LHCN-M2 (cell line): ENCODE measurements at regions not wholly inside any gene's neighbourhood (a gene's known extent, or its start where the extent isn't known, plus 50 kb on each side); places are given as distances from the start of the nearest gene placed in this dataset.
A peak's percentile ranks its signal among the peaks of the same experiment; 100 is the strongest.

Experiments used
- DNase-seq: peaks from one replicate; pipeline ENCODE4 v3.0.0-alpha.2; 2012; ENCODE audit warnings: low read depth

DNA sequence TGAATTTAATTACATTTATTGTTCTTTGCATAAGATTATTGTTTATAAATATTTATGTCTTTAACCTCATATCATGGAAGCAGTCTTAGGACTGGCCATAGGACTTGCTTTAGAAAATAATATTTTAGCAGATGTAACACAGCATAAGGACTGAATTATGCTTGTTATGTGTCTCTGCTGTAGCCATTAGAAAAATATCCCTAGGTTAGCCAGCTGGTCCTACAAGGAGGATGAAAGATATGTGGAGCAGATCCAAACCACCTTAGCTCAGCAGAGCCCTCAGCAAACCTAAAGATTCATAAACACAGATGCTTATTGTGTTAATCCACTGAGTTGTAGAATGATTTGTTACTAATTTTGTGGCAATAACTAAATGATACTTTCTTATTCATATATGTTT, 166.0 kb upstream of the COL1A2 start:
- DNase-seq, result no peak

DNA sequence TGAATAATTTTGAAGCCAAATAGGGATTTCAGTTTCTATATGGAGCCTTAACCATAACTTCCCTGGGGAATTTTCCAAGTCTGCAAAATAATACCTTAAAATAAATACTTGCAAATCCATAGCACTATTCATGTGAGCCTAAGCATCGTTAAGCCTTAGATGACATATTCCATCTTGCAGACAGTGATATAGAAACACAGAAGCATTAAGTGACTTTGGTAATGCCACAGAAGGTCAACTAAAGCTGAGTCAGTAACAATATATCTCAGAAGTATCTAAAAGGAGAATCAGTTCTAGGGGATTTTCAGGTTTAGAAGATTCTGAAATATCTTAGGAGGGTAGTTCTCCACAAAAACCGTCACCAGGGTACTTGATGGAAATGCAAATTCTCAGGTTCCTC, 163.4 kb upstream of the COL1A2 start:
- no peak for DNase-seq

GRCh38 chr7:94236960-94237359, 157.7 kb upstream of the COL1A2 start:
- DNase-seq, result no peak

- no peak for DNase-seq
Measured at GRCh38 chr7:94237417-94237816, 157.3 kb upstream of the COL1A2 start.

DNA sequence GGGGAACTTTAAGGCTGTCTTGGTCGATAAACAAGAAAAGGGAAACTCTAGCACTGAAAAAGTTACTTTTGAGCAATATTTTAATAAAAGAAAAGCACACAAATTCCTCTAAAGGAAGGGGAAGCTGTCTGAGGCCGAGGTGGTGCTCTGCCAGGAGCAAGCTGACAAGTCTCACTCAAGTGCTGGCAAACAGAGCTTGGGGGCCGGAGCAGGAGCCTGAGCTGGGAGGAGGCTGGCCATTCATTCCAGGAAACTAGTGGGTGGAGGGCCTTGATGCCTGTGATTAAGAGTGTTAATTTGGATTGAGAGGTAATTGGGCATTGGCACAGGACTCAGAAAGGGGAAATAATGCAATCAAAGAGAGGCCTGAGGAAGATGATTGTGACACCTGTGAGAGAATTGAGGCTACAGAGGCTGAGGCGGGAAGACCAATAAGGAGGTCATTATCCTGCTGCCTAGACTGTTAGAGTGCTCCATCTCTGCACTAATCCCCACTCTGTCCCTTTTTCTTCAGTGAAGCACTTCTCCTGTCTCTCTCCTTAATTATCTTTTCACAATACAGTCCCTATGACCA, 154.9 kb upstream of the COL1A2 start:
- no peak for DNase-seq

- DNase-seq, result peak; percentile 46
Measured at GRCh38 chr7:94240902-94241301, 153.8 kb upstream of the COL1A2 start.

GRCh38 chr7:94241402-94241925, 153.2 kb upstream of the COL1A2 start:
- no peak for DNase-seq

DNA sequence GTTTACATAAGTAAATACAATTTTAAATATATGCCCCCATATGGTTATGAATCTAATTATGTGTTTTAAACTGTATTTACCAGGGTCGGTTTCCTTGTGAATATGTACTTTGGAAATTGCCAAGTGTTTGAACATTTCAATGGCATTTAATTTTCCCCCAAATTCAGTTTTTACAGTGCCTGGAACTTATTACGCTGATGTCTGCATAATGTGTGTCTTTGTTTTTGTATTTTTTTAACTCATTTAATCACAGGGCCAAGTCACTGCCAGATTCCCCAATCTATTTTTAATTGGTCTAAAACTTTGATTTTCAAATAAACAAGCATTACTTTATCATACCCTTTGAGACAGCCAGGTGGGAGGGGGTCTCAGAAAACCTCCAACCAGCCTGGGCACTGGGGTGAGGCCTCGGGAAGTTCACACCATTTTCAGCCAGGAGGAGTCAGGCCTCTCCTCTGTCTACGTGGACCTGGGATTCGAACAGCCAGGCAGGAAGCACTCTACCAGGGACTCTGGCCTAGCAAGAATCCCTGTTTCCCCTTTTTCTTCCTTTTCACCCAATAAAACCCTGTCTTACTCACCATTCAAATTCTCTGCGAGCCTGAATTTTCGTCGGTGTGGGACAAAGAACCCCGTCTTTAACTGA, 151.5 kb upstream of the COL1A2 start:
- DNase-seq, result no peak

GRCh38 chr7:94244760-94245159, 149.9 kb upstream of the COL1A2 start:
- DNase-seq, result peak; percentile 48

DNA sequence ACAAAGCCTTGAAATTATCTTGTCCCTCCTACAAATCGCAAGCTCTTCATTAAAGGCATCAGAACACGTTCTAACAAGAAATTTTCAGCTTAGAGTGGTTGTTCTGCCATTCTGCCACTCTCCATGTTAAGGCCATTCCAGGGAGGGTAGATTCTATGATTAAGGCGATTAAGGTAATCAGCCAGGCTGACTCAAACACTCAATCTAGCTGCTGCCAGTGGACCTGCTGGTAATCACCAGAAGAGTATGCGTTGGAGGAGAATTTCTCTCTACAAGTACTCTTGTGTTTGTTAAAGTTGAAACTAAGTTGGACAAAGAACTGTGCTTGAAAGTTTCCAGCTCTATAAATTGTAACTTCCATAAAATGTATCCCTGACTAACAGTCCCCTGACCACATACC, 149.2 kb upstream of the COL1A2 start:
- no peak for DNase-seq

DNA sequence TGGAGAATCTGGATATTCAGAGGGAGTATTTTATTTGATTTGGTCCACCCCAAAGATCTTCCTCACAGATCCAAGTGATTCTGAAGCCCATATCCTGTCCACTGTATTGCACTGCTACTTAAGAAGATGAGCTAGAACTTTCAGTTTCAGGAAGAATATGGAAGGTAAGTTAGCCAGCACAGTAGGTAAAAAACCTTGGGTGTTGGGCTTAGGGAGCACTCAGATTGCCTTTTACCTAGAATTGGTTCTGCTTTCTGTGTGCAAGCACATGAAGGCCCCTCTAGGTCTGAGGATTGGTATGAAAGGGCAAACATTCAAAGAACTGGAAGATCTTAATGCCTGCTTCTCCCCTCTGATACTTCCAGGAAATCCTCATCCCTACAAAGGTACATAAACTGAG, 146.7 kb upstream of the COL1A2 start:
- no peak for DNase-seq

- DNase-seq, result no peak
Measured at GRCh38 chr7:94249631-94250030, 145.1 kb upstream of the COL1A2 start.

DNA sequence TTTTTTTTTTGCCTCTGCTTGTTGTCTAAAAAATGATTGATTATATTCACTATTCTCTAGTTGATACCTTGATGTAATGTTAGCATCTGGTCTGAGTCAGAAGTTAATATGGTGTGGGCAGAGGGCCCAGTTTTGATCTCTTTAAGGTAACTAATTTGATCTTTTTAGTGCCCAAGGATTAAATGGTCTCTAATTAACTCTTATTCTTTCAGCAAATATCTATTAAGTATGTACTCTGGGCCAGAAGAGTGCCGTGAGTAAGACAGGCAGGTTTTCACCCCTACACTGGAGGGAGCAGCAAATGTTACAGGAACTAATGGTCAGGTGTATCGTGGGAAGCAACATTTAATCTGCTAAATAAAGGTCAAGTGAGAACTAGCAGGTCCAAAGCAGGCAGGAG, 144.6 kb upstream of the COL1A2 start:
- no peak for DNase-seq

DNA sequence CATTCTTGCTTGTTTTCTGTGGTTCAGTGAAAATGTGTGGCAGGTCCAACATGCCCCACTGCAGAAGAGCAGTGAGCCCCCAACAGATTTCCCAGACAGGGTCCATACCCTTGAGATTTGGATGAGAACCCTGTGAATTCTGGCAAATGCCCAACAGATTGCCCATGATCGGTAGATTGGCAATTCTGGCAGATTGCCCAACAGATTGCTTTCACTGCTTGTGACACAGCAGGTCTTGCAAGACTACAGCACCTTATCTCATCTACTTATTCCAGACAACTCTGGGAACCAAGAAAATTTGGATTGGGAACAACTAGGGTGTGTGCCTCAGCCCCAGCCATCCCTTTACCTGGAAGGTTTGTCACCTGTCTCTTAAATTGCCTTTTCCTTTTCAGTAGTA, 143.7 kb upstream of the COL1A2 start:
- DNase-seq, result no peak

DNA sequence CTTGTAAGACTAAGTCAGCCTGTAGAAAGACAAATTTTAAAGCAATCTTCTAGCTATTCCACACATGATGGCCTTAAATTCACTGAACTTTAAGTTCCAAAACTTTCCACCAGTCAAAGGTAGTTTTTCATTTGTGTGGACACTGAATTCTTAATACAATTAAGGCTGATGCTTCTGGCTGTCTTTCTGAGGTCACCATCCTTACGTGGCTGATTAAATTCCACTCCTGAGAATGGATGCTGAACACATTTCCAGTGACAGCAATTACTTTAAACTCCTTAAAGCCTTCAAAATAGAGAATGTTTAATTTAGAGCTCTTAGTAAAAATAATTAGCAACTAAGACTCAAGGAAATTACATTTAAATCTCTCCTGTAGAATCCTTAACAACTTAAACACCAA, 142.6 kb upstream of the COL1A2 start:
- DNase-seq, result no peak

GRCh38 chr7:94252971-94253370, 141.7 kb upstream of the COL1A2 start:
- peak; percentile 78 for DNase-seq

DNA sequence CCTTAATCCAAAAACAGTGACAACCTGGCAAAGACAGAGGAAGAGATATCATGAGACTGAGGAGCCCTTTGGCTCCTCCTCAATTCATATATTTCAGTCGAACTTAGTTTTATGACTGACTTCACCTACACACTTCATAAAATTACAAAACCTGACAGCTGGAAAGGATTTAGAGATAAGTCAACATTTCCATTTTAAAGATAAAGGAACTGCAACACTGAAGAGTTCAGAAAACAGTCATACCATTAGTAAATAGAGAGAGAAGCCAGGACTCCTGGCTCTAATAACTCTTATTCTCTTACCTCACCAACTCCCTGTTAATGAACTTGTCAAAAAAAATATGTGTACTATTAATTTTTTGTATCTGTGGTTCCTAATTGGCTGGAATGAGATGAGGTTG, 141.0 kb upstream of the COL1A2 start:
- no peak for DNase-seq

DNA sequence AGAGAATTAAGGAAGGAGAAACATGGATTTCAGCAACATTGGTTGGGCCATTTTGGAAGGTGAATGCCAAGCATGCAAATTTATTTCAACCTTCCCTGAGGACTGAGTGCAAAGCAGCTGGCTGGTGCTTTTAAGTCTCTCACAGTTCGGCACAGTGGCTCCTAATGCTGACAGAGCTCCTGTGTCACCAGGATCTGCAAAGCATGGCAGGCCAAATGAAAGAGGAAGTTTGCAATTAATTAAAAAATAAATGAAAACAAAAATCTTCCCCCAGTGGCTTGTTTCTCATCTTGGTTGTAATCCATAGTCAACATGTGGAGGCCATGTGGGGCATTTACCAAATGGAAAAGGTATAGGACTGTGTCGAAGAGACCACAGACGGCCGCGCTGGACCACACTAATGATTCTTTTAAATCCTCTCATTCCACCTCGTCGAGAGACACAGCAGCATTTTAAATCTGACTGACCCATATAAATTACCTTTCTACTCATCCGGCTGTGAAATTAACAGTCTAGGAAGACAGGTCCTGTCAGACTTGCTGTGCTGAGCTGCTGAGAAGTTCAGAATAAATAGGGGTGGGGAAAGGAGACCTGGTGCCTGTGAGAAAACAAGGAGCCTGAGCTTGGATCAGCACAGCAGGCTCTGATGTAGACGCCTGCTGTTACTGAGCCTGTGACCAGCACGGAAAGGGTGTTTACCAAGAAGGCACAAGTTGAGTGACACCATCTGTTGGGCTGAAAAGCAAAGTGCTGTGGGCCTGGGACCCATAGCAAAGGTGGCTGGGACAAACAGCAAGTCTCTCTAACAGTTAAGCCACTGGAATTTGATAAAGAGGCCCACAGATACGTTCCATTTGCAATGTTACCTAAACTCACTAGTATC, 136.0 kb upstream of the COL1A2 start:
- no peak for DNase-seq

DNA sequence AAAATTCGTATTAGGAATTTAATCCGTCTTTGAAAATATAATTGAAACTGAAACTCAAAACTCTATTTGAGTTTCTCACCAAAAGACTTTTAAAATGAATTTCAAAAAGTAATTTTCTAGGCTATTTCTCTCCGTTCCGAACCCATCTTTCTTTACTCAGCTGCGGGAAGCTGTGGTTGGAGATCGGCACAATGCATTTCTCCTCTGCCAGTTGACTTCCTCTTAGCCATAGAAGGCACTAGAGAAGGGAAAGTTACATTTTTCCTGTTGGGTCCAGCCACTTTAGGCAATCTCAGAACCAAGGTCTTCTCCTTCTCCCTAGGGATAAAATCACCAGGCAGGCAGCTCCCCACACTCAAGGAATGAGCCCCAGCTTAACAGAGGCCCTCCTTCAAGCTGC, 133.6 kb upstream of the COL1A2 start:
- DNase-seq, result no peak

GRCh38 chr7:94264756-94265155, 129.9 kb upstream of the COL1A2 start:
- DNase-seq, result no peak

GRCh38 chr7:94265456-94265855, 129.2 kb upstream of the COL1A2 start:
- DNase-seq, result no peak

DNA sequence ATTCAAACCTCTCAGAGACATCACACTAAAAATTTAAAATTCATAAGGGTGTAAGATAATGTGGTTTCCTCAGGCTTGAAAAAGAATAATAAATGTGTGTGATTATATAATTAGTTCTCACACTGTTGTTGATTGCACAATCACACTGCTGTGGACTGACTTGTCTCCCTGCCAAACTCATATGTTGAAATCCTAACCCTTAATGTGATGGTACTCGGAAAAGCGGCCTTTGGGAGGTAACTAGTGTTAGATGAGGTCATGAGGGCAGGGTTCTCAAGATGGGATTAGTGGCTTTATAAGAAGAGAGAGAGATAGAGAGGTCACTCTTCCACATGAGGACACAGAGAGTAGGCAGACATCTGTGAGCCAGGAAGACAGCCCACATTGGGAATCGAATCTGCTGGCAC, 128.5 kb upstream of the COL1A2 start:
- peak; percentile 79 for DNase-seq

- no peak for DNase-seq
Measured at GRCh38 chr7:94270772-94271171, 123.9 kb upstream of the COL1A2 start.
